Astrocyte (in vitro differentiated cells and primary cell): ENCODE measurements at regions not wholly inside any gene's neighbourhood (a gene's known extent, or its start where the extent isn't known, plus 50 kb on each side); places are given as distances from the start of the nearest gene placed in this dataset.

Experiments
- DNase-seq: peaks from one replicate; pipeline ENCODE4 v3.0.0-alpha.2; 2010; ENCODE audit warnings: low read depth
- FAIRE-seq: peaks from 2 replicates; lab custom pipeline; 2011; peaks lifted over from hg19 to GRCh38; lab: Jason Lieb, UNC
- H2AFZ ChIP-seq: 2 replicates; pipeline ENCODE4 v1.6.0; 2012; ENCODE audit warnings: low read depth, low read length, inconsistent platforms
- H3K27ac ChIP-seq: 2 replicates; pipeline ENCODE4 v1.5.1; 2011; ENCODE audit warnings: low read depth, low read length, inconsistent platforms
- H3K27me3 ChIP-seq: 2 replicates; pipeline ENCODE4 v1.6.0; 2011; ENCODE audit warnings: low read length, inconsistent platforms; ENCODE audit not compliant: insufficient read depth
- H3K36me3 ChIP-seq: 2 replicates; pipeline ENCODE4 v1.5.1; 2011; ENCODE audit warnings: low read length, inconsistent platforms; ENCODE audit not compliant: insufficient read depth
- H3K4me1 ChIP-seq: 2 replicates; pipeline ENCODE4 v1.5.1; 2011; ENCODE audit warnings: low read length, inconsistent platforms; ENCODE audit not compliant: insufficient read depth
- H3K4me2 ChIP-seq: 2 replicates; pipeline ENCODE4 v1.6.0; 2012; ENCODE audit warnings: low read length, inconsistent platforms
- H3K4me3 ChIP-seq: 2 replicates; pipeline ENCODE4 v1.5.1; 2011; ENCODE audit warnings: low read depth, mild to moderate bottlenecking, low read length, inconsistent platforms; ENCODE audit not compliant: insufficient read depth
- H3K79me2 ChIP-seq: 2 replicates; pipeline ENCODE4 v1.6.0; 2012; ENCODE audit warnings: mild to moderate bottlenecking, low read length, inconsistent platforms; ENCODE audit not compliant: insufficient read depth
- H3K9ac ChIP-seq: 2 replicates; pipeline ENCODE4 v1.6.0; 2012; ENCODE audit warnings: mild to moderate bottlenecking, low read length, inconsistent platforms
- H3K9me3 ChIP-seq: 2 replicates; pipeline ENCODE4 v1.5.1; 2012; ENCODE audit warnings: low read depth, mild to moderate bottlenecking, low read length, inconsistent platforms; ENCODE audit not compliant: insufficient read depth
- H4K20me1 ChIP-seq: 2 replicates; pipeline ENCODE4 v1.6.0; 2012; ENCODE audit warnings: low read length, inconsistent platforms; ENCODE audit not compliant: insufficient read depth
- H3K27ac Mint-ChIP-seq: one replicate; pipeline ENCODE4 v1.8.0; 2021; ENCODE audit warnings: mild to moderate bottlenecking, mixed read lengths; ENCODE audit not compliant: unreplicated experiment
- H3K27me3 Mint-ChIP-seq: one replicate; pipeline ENCODE4 v1.8.0; 2021; ENCODE audit warnings: low read depth, mixed read lengths; ENCODE audit not compliant: unreplicated experiment
- H3K36me3 Mint-ChIP-seq: one replicate; pipeline ENCODE4 v1.8.0; 2021; ENCODE audit warnings: low read depth, mixed read lengths; ENCODE audit not compliant: unreplicated experiment
- H3K4me1 Mint-ChIP-seq: one replicate; pipeline ENCODE4 v1.8.0; 2021; ENCODE audit warnings: low read depth, mixed read lengths; ENCODE audit not compliant: unreplicated experiment
- H3K4me3 Mint-ChIP-seq: one replicate; pipeline ENCODE4 v1.8.0; 2021; ENCODE audit warnings: mild to moderate bottlenecking, moderate library complexity, mixed read lengths; ENCODE audit not compliant: unreplicated experiment
- H3K9me3 Mint-ChIP-seq: one replicate; pipeline ENCODE4 v1.8.0; 2021; ENCODE audit warnings: mild to moderate bottlenecking, mixed read lengths; ENCODE audit not compliant: unreplicated experiment
- CTCF ChIP-seq: IDR thresholded peaks from 2 replicates; pipeline ENCODE4 v1.5.1; 2011; ENCODE audit warnings: low read depth, mild to moderate bottlenecking, inconsistent platforms, low read length, moderate library complexity; ENCODE audit not compliant: insufficient read depth
- EZH2 ChIP-seq: IDR thresholded peaks from 2 replicates; pipeline ENCODE4 v1.6.1; 2012; ENCODE audit warnings: mild to moderate bottlenecking, low read length, inconsistent platforms; ENCODE audit not compliant: insufficient read depth

GRCh38 chr1:185603158-185603557, 131.0 kb upstream of the HMCN1 start:
- Histone ChIP-seq H4K20me1 (no peaks in the 10 kb centered on the region), H3K4me1 (no peaks in the 10 kb centered on the region), H3K4me2 (no peak overlapping the region), H2AFZ (no peak overlapping the region), H3K4me3 (no peak overlapping the region), H3K9ac (no peak overlapping the region), H3K27ac (no peak overlapping the region), H3K36me3 (no peaks in the 10 kb centered on the region), H3K9me3 (no peaks in the 10 kb centered on the region), H3K27me3 (no peaks in the 10 kb centered on the region), H3K79me2 (no peaks in the 10 kb centered on the region)
- Mint-ChIP-seq H3K9me3 (no peaks in the 10 kb centered on the region), H3K27ac (no peak overlapping the region), H3K4me3 (no peak overlapping the region), H3K4me1 (peaks cover 7% of the 10 kb centered on the region), H3K27me3 (no peaks in the 10 kb centered on the region), H3K36me3 (no peaks in the 10 kb centered on the region)
- DNase-seq: no peak
- FAIRE-seq: no peak
- TF ChIP-seq CTCF: no peak
- TF ChIP-seq EZH2: no peak

GRCh38 chr1:185601189-185601588, 133.0 kb upstream of the HMCN1 start:
- no peak overlapping the region for H3K9ac ChIP-seq
- Mint-ChIP-seq H3K4me3 (no peak overlapping the region), H3K27ac (no peak overlapping the region), H3K9me3 (no peaks in the 10 kb centered on the region), H3K4me1 (peaks cover 7% of the 10 kb centered on the region), H3K27me3 (no peaks in the 10 kb centered on the region), H3K36me3 (no peaks in the 10 kb centered on the region)
- no peak overlapping the region for H2AFZ ChIP-seq
- no peak for DNase-seq
- no peaks in the 10 kb centered on the region for H3K4me1 ChIP-seq
- no peaks in the 10 kb centered on the region for H3K27me3 ChIP-seq
- no peaks in the 10 kb centered on the region for H3K9me3 ChIP-seq
- no peak overlapping the region for H3K27ac ChIP-seq
- TF ChIP-seq EZH2 (no peak), CTCF (no peak)
- no peak for FAIRE-seq
- H3K4me3 ChIP-seq: no peak overlapping the region
- H3K4me2 ChIP-seq: no peak overlapping the region
- no peaks in the 10 kb centered on the region for H3K36me3 ChIP-seq
- no peaks in the 10 kb centered on the region for H4K20me1 ChIP-seq
- no peaks in the 10 kb centered on the region for H3K79me2 ChIP-seq

GRCh38 chr1:185600641-185601040, 133.6 kb upstream of the HMCN1 start:
- Histone ChIP-seq H3K4me3 (no peak overlapping the region), H3K27me3 (no peaks in the 10 kb centered on the region), H3K9ac (no peak overlapping the region), H3K36me3 (no peaks in the 10 kb centered on the region), H3K9me3 (no peaks in the 10 kb centered on the region), H3K4me1 (no peaks in the 10 kb centered on the region), H3K79me2 (no peaks in the 10 kb centered on the region), H3K27ac (no peak overlapping the region), H2AFZ (no peak overlapping the region), H3K4me2 (no peak overlapping the region), H4K20me1 (no peaks in the 10 kb centered on the region)
- no peak for FAIRE-seq
- Mint-ChIP-seq H3K27me3 (no peaks in the 10 kb centered on the region), H3K9me3 (no peaks in the 10 kb centered on the region), H3K27ac (no peak overlapping the region), H3K4me1 (peaks cover 7% of the 10 kb centered on the region), H3K4me3 (no peak overlapping the region), H3K36me3 (no peaks in the 10 kb centered on the region)
- TF ChIP-seq CTCF (no peak), EZH2 (no peak)
- no peak for DNase-seq
